Fibroblast of pulmonary artery (primary cell): ENCODE measurements at regions not wholly inside any gene's neighbourhood (a gene's known extent, or its start where the extent isn't known, plus 50 kb on each side); places are given as distances from the start of the nearest gene placed in this dataset.
"Not testable (repeated sequence)": the region's sequence is repeated elsewhere in the genome, so short reads cannot be mapped to it uniquely, and the experiment has no call there.

Experiments used
- DNase-seq: peaks from one replicate; pipeline ENCODE4 v3.0.0-alpha.2; 2010; ENCODE audit warnings: low read depth
- H3K4me3 ChIP-seq: replicated peaks from 2 replicates; pipeline ENCODE4 v1.5.1; 2011; ENCODE audit warnings: low read depth, mild to moderate bottlenecking, control low read depth, low read length, moderate library complexity
- CTCF ChIP-seq: IDR thresholded peaks from 2 replicates; pipeline ENCODE4 v1.5.1; 2011; ENCODE audit warnings: mild to moderate bottlenecking, control low read depth, low read length, inconsistent platforms; ENCODE audit errors: missing control alignments

GRCh38 chr7:136386876-136387275, 409.7 kb upstream of the MTPN start:
- no peak for DNase-seq
- H3K4me3 ChIP-seq = no peak overlapping the region
- TF ChIP-seq CTCF = no peak

GRCh38 chr7:136371409-136371808, 394.2 kb upstream of the MTPN start:
- H3K4me3 ChIP-seq, DNase-seq: not testable (repeated sequence)

- no peak for DNase-seq
- H3K4me3 ChIP-seq = no peak overlapping the region
- no peak for TF ChIP-seq CTCF
Observed at GRCh38 chr7:136370137-136370536, 393.0 kb upstream of the MTPN start.

GRCh38 chr7:136369225-136369624, 392.1 kb upstream of the MTPN start:
- no peak for DNase-seq
- TF ChIP-seq CTCF = no peak
- no peak overlapping the region for H3K4me3 ChIP-seq

- TF ChIP-seq CTCF = no peak
- DNase-seq = no peak
- H3K4me3 ChIP-seq = no peak overlapping the region
Observed at GRCh38 chr7:136359333-136359903, 382.3 kb upstream of the MTPN start.

- DNase-seq = no peak
- TF ChIP-seq CTCF = no peak
- H3K4me3 ChIP-seq = no peak overlapping the region
Observed at GRCh38 chr7:136353287-136353686, 376.1 kb upstream of the MTPN start.

- no peak for TF ChIP-seq CTCF
- H3K4me3 ChIP-seq = no peak overlapping the region
- no peak for DNase-seq
Observed at GRCh38 chr7:136348542-136349192, 371.5 kb upstream of the MTPN start.
